GM12891 (cell line): ENCODE measurements at regions not wholly inside any gene's neighbourhood (a gene's known extent, or its start where the extent isn't known, plus 50 kb on each side); places are given as distances from the start of the nearest gene placed in this dataset.
"Not testable (repeated sequence)": the region's sequence is repeated elsewhere in the genome, so short reads cannot be mapped to it uniquely, and the experiment has no call there.

Experiments
- PAX5 ChIP-seq: IDR thresholded peaks from 2 replicates; pipeline ENCODE4 v1.6.1; 2011; ENCODE audit warnings: low read length, moderate library complexity, mild to moderate bottlenecking; ENCODE audit not compliant: insufficient read depth, severe bottlenecking
- POLR2A ChIP-seq: IDR thresholded peaks from 2 replicates; pipeline ENCODE4 v1.6.1; 2011; ENCODE audit warnings: low read depth, low read length, control low read depth
- POLR2AphosphoS5 ChIP-seq: IDR thresholded peaks from 2 replicates; pipeline ENCODE4 v1.6.1; 2011; ENCODE audit warnings: low read depth, low read length, control low read depth
- SPI1 ChIP-seq: IDR thresholded peaks from 2 replicates; pipeline ENCODE4 v1.6.1; 2011; ENCODE audit warnings: low read depth, low read length, control low read depth
- TAF1 ChIP-seq: IDR thresholded peaks from 2 replicates; pipeline ENCODE4 v1.6.1; 2011; ENCODE audit warnings: low read depth, low read length, control low read depth

- TF ChIP-seq TAF1, SPI1, POLR2A, POLR2AphosphoS5, PAX5: not testable (repeated sequence)
These were observed 192.9 kb upstream of the ATP6AP2 start for GRCh38 chrX:40387869-40388268.
